NB4 (cell line): ENCODE measurements at regions not wholly inside any gene's neighbourhood (a gene's known extent, or its start where the extent isn't known, plus 50 kb on each side); places are given as distances from the start of the nearest gene placed in this dataset.

ENCODE experiments used
- CTCF ChIP-seq: IDR thresholded peaks from one replicate; pipeline ENCODE4 v1.5.1; 2012; ENCODE audit warnings: low read depth, low read length
- MAX ChIP-seq: IDR thresholded peaks from 2 replicates; pipeline ENCODE4 v1.6.1; 2011; ENCODE audit warnings: low read depth, low read length
- POLR2A ChIP-seq: IDR thresholded peaks from 2 replicates; pipeline ENCODE4 v1.6.1; 2011; ENCODE audit warnings: mild to moderate bottlenecking; ENCODE audit not compliant: insufficient read length; ENCODE audit errors: extremely low read depth

- TF ChIP-seq CTCF (no peak), MAX (no peak), POLR2A (no peak)
These were observed 104.7 kb upstream of the NR2F2 start for GRCh38 chr15:96225642-96226259.
